ENCODE measurements at regions not wholly inside any gene's neighbourhood (a gene's known extent, or its start where the extent isn't known, plus 50 kb on each side); places are given as distances from the start of the nearest gene placed in this dataset.

- TF ChIP-seq CTCF (IDR thresholded peaks at IDR 0.05 in 4 of 5, conservative IDR thresholded peaks at IDR 0.05 in 1 of 5), result no peak
- no peak for TF ChIP-seq POLR2A (IDR thresholded peaks at IDR 0.05)
These were observed 371.9 kb upstream of the SHH start for GRCh38 chr7:156184164-156184563.

Data from gastrocnemius medialis (tissue), 4 donors.